ENCODE measurements at regions not wholly inside any gene's neighbourhood (a gene's known extent, or its start where the extent isn't known, plus 50 kb on each side); places are given as distances from the start of the nearest gene placed in this dataset.
"Not testable (repeated sequence)": the region's sequence is repeated elsewhere in the genome, so short reads cannot be mapped to it uniquely, and the experiment has no call there.

DNA sequence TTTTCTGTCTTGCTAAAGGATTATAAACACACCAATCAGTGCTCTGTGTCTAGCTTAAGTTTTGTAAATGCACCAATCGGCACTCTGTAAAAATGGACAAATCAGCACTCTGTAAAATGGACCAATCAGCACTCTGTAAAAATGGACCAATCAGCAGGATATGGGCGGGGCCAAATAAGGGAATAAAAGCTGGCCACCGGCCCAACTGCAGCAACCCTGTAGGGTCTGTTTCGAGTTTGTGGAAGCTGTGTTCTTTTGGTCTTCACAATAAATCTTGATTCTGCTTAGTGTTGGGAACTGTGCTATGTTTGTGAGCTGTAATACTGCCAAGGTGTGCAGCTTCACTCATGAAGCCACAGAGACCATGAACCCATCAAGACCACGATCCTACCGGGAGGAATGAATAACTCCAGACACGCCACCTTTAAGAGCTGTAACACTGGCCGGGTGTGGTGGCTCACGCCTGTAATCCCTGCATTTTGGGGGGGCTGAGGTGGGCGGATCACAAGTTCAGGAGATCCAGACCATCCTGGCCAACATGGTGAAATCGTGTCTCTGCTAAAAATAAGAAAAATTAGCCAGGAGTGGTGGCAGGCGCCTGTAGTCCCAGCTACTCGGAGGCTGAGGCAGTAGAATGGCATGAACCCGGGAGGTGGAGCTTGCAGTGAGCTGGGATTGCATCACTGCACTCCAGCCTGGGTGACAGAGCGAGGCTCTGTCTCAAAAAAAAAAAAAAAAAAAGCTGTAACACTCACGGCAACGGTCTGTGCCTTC is 133.0 kb upstream of the GDF10 start:
- DNase-seq (ENCODE audit: low spot score) = not testable (repeated sequence)

DNA sequence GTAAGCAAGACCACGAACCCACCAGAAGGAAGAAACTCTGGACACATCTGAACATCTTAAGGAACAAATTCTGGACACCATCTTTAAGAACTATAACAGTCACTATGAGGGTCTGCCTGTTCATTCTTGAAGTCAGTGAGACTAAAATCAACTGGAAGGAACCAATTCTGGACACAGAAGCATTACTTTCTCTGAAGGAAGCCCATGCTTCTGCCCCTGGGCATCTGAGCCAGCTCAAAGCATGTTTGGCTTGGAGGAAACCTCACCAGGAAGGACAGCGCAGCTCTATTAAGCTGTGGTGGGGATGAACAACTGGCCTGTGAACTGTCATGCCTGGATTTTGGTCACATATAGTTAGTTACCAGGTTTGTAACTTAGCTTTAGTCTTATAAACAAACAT is 132.4 kb upstream of the GDF10 start:
- no peak for DNase-seq (ENCODE audit: low spot score)

DNA sequence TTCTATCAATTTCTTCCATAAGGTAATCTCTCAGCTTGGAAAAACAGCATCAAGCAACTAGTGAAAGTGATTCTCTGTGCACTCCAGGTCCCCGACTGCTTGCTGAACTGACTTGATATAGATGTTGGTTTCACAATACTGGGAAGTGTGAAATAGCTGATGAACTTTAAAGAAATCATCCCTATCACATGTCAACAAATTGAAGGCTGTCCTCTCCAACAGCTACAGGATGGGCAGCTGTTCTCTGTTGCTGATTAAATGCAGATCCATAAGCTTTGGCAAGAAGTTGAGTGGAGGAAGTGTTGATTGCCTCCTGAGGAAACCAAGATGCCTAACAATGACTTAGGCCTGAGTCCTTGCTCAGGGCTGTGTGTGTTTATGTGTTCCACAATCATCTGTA is 130.4 kb upstream of the GDF10 start:
- no peak for DNase-seq (ENCODE audit: low spot score)

DNA sequence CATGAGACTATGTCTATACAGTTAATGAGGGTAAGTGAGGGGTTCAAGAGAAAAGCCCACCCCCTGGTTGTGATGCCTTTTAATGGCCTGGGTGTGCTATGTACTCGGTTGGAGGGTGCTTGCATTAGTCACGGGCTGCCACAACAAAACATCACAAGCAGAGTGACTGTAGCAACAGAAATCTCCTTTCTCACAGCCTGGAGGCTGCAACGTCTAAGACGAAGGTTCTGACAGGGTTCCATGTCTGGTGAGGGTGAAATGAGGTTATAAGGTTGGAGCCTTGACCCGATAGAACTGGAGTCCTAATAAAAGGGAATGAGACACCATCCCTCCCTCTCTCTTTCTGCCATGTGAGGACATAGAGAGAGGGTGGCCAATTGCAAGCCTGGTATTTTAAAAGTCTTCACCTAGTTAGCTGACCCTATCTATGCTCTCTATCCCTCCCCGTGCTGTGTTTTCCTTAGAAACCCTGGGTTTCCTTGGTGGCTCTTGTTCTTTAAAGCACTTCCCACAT is 126.0 kb upstream of the GDF10 start:
- DNase-seq (ENCODE audit: low spot score) = no peak

DNA sequence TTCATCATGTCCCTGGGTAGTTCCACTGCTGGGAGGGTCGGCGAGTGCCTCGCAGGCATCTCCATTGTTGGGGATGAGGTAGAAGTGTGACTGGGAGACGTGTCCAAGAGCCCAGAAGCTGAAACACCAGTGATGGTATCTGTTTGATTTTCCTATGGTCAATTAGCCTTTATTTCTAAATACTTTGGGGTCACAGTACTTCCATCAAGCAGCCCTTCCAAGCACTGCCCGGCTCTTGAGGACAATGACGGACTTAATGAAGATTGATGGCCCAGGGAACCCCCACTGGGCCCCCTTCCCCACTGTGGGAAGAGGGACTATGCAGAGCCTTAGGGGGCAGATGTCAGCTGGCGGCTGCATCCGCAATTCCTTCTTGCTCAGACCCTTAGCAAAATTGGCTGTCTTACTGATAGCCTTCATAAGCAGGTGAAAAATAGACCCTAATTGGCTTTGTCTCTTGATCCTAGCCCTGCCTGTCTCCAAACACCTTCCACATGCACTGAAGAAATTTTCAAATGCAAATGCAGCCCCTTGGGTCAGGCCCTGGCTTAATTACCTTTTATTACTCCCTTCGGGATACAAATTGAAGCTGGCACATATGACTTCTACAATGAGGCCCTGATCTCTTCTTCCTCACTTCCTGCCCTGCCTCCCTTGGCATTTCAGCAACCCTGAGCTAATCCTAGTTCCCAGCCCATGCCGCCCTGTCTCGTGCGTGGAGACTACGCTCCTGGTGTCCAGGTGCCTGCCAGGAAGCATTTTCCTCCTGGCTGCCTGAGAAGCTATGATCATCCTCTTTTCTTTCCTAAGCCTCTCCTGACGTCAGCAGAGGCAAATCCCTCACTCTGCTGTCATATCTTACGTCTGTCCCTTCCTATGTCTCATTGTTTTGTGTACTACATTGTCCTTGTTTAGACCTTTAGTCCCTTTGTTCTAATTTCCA is 124.5 kb upstream of the GDF10 start:
- DNase-seq (ENCODE audit: low spot score) = no peak

DNA sequence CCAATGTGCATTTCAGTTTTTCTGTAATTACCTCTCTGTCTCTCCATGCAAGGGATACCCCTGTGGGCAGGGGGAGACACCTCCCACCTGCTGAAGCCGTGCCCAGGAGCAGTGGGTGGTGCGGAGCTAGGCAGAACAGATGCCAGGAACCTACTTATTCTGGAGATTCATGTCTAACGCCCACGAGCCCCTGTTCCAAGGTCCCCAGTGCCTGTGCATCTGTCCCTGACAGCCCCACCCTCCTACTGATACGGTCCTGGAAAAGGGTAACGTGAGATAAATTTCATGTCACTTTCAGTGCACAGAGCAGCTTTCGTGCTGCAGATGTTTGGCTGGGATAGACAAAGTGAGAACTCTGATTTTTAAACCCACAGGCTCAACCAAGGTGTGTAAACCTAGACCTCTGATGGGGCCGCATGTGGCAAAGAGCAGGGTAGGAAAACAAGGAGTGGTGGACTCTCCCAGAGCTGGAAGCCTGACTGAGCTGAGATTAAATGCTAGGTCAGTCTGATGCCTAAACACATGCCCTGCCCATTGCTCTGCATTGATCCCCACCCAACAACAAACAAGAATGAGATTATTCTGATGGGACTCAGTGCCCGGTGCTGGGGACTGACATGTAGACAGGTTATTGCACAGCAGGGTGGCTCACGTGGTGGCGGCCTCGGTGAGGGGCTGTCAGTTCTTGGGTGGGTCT is 123.6 kb upstream of the GDF10 start:
- DNase-seq (ENCODE audit: low spot score) = peak; percentile 32

DNA sequence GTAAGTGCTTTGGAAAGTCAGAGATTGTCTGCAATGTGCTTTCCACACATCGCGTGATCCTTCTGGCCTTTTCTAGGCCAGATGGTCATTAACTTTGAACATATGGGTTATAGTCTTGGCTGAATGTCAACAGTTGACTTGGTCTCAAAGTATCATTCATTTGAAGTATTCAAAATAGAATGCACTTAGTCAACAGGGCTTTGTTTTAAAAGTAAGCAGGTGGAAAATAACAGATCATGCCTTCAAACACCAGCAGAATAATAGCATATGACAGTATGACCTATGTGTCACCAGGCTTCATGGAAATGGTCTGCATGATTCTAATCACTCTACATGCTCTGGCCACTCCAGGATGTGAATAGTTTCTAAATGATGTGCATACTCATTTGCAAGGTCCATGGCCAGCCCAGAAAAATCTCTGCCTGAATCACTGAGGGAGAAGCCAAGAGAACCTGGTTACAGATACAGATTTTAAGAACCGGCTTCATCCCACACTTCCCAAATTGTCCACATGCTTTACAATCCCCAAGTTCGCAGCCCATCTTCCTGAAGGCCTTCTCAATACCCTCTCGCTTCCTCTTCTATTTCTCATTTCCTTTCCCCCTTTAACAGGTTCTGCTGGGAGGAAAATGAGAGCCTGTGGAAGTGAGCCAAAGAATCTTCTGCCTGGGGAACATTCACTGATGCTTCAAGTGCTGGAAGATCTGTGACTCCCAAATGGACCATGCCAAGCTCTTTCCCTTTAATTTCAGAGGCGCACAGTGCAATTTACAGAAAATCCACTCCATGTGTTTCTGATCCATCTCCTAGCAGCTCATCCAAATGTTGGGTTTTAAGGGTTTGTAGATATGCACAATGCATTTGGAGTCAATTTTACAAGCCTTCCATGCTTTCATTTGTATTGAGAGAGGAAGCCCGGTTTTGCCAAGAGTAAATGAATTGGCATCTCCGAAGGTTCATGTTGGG is 122.8 kb upstream of the GDF10 start:
- DNase-seq (ENCODE audit: low spot score) = no peak

DNA sequence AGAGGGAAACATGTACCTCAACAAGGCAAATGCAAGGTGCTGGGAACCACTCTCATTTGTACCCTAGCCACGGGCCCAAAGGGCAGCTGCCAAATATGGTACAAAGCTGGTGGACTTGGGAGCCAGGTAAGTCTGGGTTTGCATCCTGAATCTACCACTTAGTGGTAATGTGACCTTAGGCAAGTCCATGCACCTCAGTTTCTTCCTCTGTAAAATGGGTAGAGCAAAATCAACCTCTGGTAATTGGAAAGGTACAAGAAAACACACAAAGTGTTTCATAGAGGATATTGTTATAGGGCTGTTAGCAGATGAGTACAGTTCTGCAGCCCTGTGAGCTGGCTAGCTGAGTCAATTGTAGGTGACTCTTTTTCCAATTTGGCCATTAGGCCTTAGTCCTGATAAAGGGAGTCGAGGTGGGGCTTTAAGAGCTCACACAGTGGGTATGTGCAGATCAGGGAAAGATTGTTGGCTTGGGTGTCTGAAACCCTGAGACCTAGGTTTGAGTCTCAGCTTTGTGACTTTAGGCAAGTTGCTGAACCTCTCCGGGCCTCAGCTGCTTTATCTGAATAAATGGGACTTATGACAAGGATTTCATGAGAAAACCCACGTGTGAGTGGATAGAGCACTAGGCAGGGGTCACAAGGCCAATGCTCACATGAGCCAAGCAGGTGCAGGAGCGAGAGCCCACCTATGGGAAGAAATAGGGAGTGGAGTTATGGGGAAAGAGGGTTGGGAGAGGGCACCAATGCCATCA is 121.3 kb upstream of the GDF10 start:
- DNase-seq (ENCODE audit: low spot score) = no peak

DNA sequence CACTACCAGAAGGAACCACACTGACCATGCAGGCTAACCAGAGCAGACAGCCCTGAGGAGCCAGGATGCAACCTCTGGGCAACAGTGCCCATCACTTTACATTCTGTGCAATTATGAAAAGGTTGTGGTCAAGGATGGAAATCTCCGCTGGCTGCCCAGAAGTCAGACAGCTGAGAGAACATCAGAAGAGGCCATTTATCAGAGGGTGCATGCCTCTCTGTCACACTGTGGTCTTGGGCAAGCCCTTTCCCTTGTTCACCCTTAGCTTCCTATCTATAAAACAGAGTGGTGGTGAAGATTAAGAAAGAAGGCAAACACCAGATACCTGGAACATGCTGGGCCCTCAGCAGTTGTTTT is 120.7 kb upstream of the GDF10 start:
- no peak for DNase-seq (ENCODE audit: low spot score)

DNA sequence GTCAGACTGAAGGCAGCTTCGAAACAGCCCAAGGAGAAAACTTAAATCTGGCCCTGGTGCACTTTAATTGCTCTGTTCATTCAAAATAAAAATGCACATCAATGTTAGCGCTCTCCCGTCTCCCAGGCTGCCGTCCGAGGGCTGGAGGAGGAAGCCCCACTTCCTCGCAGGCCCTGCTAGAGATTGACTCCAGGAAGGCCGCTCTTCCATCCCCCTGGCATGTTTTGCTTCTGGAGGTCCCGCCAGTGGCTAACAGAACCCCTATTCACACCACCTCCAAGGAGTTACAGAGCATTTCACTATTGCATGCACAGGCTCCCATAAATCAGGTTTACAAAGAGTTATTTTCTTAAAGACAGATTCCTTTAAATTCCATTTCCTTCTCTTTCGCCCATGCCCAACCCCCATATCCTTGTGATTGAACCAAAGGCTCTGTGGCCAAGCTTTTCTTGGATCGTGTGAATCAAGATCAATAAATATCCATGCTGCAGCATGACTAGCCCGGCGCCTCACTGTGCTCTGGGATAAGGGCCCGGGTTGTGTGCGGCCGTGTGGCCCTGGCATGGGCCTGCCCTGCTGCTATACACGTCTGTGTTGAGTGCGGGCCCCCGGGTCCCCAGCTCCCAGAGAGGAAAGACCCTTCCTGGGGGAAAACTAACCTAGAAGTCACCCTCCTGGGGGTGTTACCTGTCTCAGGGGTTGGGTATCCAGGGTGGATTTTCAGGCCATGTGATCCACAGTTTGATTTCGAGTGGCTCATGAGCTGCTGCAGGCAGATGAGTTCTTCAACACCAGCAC is 118.7 kb upstream of the GDF10 start:
- no peak for DNase-seq (ENCODE audit: low spot score)

DNA sequence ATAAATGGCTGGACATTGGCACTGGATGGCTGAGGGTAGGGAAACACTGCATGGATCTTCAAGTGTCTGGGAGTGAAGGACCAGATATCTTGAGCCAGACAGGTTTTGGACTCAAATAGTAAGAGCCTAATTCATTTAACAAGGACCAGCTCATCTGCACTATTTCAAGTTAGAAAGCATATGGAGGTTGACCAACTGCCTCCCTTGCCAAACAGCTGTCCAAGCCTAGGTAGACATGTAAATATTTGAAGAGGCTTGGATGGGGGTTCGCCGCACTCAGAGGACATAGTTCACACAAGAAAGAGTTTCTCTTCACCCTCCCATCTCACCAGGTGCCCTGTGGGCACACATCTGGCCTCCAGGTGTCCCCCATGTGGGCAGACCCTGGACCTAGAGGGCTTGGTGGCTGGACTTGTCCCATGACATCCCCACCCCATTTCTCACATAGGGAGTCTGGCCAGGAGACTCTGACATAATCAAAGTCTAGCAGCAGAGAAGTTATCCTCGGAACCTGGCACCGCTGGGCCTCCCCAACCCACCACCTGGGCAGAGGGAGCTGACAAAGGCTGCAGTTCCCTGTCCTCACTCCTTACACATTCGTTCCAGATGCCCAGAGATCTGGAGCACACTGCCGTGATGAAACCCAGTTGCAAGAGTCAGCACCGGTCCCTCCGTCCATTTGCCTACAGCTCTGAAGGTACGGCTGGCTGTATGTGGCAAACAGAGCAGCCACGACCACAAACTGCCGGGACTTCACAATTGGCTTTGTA is 116.9 kb upstream of the GDF10 start:
- DNase-seq (ENCODE audit: low spot score) = no peak

DNA sequence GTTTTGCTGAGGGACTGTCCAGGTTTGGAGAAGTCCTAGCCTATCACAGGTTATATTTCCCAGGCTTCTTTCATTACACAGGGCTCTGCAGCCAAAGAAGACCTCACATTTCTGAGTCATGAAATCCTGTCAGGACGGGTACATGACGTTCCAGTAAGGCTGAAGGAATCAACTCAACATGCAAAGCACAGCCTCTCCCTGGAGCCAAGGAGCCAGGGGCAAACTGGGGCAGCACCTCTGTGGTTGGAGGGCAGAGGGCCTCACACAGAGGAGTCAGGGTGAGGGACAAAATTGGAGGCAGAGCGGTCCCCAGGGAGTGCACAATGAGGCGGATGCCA is 116.3 kb upstream of the GDF10 start:
- DNase-seq (ENCODE audit: low spot score) = no peak

DNA sequence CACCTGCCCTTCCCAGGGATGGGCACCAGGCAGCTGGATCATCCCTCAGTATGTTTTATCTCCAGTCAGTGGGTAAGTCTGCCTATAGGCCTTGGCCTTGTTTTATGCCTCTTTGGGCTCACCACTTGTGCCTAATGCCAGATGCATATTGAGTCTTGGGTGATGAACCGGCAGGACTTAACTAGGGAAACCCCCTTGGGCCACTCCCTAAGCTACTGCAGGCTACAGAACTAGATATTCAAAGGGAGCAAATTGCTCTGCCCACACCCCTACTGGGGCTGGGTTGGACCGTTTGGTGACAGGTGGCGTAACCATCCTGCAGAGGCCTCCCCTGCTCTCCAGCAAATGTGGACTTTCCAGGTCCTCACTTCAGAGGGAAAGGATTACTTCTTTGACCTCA is 115.7 kb upstream of the GDF10 start:
- DNase-seq (ENCODE audit: low spot score) = no peak

DNA sequence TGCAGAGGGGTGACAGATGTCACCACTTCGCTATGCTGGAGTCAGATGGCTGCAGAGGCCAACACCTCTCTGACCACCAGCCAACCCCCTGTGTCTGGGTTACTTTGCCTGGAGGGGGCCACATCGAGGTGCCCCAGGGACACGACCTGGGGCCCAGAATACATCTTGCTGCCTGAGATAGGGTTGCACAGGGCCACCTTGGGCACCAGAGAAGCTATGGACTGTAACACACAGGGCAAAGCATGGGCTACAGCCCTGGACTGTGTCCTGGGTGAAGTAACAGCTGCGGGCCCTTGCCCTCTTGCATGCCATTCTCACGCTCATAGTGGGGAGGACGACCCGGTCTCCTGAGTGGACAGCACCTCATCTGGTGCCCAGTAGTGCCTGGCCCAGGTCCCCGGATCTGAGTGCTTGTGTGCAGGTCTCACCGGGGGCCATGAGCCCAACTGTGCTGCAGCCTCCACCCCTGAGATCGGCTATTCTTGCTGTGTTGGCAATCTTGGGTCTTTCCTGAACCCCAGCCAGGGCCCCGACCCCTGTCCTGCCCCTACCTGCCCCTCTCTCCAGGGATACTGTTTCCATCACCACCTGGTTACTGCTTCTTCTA is 115.2 kb upstream of the GDF10 start:
- no peak for DNase-seq (ENCODE audit: low spot score)

DNA sequence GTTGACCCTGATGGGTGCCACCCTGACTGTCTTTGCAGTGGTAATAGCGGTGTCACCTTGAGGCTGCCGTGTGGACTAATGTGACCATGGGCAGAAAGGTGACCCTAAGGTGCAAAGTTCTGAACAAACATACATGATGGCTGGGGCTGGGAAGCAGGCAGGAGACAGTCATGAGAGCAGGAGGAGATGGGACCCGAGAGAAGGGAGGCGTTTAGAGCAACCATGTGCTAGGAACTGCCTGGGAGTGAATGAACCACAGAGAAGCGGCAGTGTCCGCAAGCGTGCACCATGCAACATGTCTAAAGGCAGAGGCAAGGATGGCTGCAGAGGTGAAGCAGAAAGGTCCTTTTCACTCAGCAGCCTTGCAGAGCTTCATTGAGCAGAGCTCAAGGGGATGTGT is 113.1 kb upstream of the GDF10 start:
- no peak for DNase-seq (ENCODE audit: low spot score)

DNA sequence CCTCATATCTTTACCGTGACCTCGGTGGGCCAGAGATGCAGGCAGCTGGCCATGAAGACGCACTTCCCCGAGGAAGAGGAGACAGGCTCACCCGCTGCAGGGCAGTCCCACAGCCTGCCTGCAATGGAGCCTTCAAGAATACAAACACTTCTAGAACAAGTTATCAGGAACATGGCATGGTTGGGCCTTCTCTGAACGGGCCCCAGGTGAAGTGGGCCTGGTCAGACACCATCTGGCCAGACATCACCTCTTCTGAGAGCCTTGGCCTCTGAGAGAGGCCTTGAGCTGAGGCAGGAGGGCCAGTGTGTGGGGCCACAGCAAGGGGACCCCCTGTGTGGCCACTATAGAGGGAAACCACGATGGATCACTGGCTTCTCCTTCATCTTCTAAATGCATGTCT is 112.4 kb upstream of the GDF10 start:
- no peak for DNase-seq (ENCODE audit: low spot score)

DNA sequence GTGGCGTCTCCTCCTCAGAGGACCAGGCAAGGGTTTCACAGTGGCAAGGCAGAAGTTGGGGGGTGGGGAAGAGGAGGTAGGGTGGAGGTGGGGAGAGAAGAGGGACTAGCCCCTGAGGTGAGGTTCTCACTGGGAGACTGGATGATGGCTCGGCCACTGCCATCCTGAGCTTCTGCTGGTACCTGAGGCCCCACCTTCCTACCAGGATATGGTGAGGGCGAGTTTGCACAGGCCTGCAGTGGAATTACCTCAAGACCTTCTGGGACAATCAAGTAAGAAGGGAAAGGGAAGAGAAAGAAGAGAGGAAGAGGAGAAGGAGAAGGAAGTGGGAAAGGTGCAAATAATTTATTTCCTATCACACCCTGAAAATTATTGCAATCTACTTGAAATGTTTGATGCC is 111.8 kb upstream of the GDF10 start:
- DNase-seq (ENCODE audit: low spot score) = no peak

DNA sequence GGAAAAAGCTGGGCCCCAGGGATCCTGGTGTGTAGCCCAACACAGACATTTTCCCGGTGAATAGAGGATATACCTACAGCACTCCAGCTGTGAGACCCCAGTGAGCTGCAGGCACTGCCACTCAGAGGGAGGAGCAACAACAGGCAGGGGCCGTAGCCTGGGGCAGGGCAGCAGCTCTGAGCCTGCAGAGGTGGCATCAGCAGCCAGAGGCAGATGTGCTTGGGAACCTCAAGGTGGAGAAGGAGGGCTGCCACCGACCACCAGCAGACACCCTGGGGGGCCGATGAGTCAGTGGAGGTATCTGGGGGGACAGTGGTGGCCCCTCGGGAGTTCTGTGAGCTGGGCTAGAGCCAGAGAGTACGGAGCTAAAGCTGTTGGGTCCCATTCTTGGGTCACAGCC is 110.2 kb upstream of the GDF10 start:
- DNase-seq (ENCODE audit: low spot score) = no peak

DNA sequence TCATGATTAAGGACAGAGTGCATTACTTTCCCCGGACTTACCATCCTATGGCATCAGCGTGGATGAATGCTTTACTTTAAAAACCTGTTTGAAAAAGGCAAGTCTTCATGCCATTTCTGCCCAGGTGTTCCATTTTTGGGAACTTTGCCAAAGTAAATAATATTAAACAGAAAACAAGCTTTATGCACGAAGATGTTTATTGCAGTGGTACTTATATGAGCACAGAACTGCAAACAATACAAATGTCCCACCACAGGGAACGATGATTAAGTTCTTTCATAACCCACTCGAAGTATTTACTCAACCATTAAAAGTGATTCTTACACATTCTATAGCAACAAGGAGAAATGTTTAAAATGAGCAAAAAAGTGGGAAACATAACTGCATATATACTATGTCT is 109.7 kb upstream of the GDF10 start:
- no peak for DNase-seq (ENCODE audit: low spot score)

All from Ammon's horn (tissue), 1 donor.